ENCODE measurements at regions not wholly inside any gene's neighbourhood (a gene's known extent, or its start where the extent isn't known, plus 50 kb on each side); places are given as distances from the start of the nearest gene placed in this dataset.
"Not testable (repeated sequence)": the region's sequence is repeated elsewhere in the genome, so short reads cannot be mapped to it uniquely, and the experiment has no call there.

- no peak for DNase-seq (ENCODE audit: low read depth)
These were observed 128.1 kb upstream of the HS3ST4 start for GRCh38 chr16:25563700-25564099.

GRCh38 chr16:25561723-25562122 is 130.0 kb upstream of the HS3ST4 start:
- DNase-seq (ENCODE audit: low read depth) = not testable (repeated sequence)

- not testable (repeated sequence) for DNase-seq (ENCODE audit: low read depth)
These were observed 134.8 kb upstream of the HS3ST4 start for GRCh38 chr16:25556968-25557312.

- DNase-seq (ENCODE audit: low read depth) = not testable (repeated sequence)
These were observed 135.3 kb upstream of the HS3ST4 start for GRCh38 chr16:25556289-25556967.

- DNase-seq (ENCODE audit: low read depth) = no peak
These were observed 137.9 kb upstream of the HS3ST4 start for GRCh38 chr16:25553711-25554436.

- no peak for DNase-seq (ENCODE audit: low read depth)
These were observed 141.1 kb upstream of the HS3ST4 start for GRCh38 chr16:25550647-25551046.

GRCh38 chr16:25546791-25547190 is 145.0 kb upstream of the HS3ST4 start:
- DNase-seq (ENCODE audit: low read depth) = no peak

GRCh38 chr16:25544294-25544693 is 147.5 kb upstream of the HS3ST4 start:
- no peak for DNase-seq (ENCODE audit: low read depth)

- no peak for DNase-seq (ENCODE audit: low read depth)
These were observed 149.5 kb upstream of the HS3ST4 start for GRCh38 chr16:25542306-25542705.

- not testable (repeated sequence) for DNase-seq (ENCODE audit: low read depth)
These were observed 152.0 kb upstream of the HS3ST4 start for GRCh38 chr16:25539767-25540166.

GRCh38 chr16:25523183-25523582 is 168.6 kb upstream of the HS3ST4 start:
- no peak for DNase-seq (ENCODE audit: low read depth)

- DNase-seq (ENCODE audit: low read depth) = no peak
These were observed 179.7 kb upstream of the HS3ST4 start for GRCh38 chr16:25512041-25512440.

GRCh38 chr16:25509456-25509855 is 182.3 kb upstream of the HS3ST4 start:
- DNase-seq (ENCODE audit: low read depth) = no peak

- no peak for DNase-seq (ENCODE audit: low read depth)
These were observed 190.1 kb upstream of the HS3ST4 start for GRCh38 chr16:25501530-25502255.

GRCh38 chr16:25494292-25494691 is 197.5 kb upstream of the HS3ST4 start:
- no peak for DNase-seq (ENCODE audit: low read depth)

GRCh38 chr16:25493136-25493811 is 198.5 kb upstream of the HS3ST4 start:
- DNase-seq (ENCODE audit: low read depth) = peak; percentile 16

GRCh38 chr16:25488435-25488834 is 203.3 kb upstream of the HS3ST4 start:
- no peak for DNase-seq (ENCODE audit: low read depth)

GRCh38 chr16:25487888-25488287 is 203.9 kb upstream of the HS3ST4 start:
- no peak for DNase-seq (ENCODE audit: low read depth)

GRCh38 chr16:25481636-25482035 is 210.1 kb upstream of the HS3ST4 start:
- no peak for DNase-seq (ENCODE audit: low read depth)

GRCh38 chr16:25478476-25478875 is 213.3 kb upstream of the HS3ST4 start:
- DNase-seq (ENCODE audit: low read depth) = no peak

- DNase-seq (ENCODE audit: low read depth) = no peak
These were observed 206.4 kb upstream of the ZKSCAN2 start for GRCh38 chr16:25464058-25464457.

- no peak for DNase-seq (ENCODE audit: low read depth)
These were observed 192.2 kb upstream of the ZKSCAN2 start for GRCh38 chr16:25449802-25450201.

All from RPMI7951 (cell line).